Hematopoietic multipotent progenitor cell treated with erythropoietin and hydrocortisone succinate and interleukin-3 and kit ligand, for 6 days (in vitro differentiated cells): ENCODE measurements at regions not wholly inside any gene's neighbourhood (a gene's known extent, or its start where the extent isn't known, plus 50 kb on each side); places are given as distances from the start of the nearest gene placed in this dataset.
"Not testable (repeated sequence)": the region's sequence is repeated elsewhere in the genome, so short reads cannot be mapped to it uniquely, and the experiment has no call there.

Experiments used
- DNase-seq: peaks from one replicate; pipeline ENCODE4 v3.0.0-alpha.2; 2015

DNA sequence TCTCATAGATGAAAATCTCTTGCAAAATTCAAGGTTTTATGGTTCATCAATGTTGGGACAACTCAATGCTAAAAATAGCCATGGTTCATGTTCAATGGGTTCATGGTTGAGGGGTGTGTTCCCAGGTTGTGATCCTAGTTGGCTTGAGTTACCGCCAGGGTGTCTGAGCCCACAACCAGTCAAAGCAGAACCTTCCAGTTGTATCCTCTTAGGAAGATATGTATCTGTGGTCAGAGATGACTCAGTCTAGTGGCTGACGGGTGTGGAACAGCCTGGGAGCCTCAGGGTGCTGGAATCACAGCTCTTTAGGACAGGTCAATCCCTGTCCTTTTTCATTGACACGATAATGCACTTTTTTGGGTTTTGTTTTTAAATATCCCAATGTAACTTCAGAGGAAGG lies 192.3 kb upstream of the NR3C2 start:
- DNase-seq: no peak

- DNase-seq: no peak
Measured at GRCh38 chr4:148633720-148634119, 191.5 kb upstream of the NR3C2 start.

GRCh38 chr4:148632476-148632875 lies 190.3 kb upstream of the NR3C2 start:
- no peak for DNase-seq

DNA sequence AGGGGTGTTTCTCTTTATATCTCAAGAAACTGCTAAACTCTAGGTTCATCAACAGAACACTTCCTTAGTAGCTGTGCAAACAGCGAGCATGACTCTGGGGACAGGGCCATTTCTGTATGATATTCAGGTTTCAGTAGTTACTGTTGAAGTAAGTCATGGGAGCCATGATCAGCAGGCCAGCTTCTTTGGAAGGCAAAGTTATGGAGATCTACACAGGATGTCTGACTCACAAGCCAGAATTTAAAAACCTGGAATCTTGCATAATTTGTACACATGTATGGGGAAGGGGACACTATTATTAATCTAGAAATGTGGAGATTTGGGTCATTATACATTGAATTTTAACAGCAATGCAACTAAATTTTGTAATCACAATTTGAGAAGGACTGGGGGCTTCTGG lies 187.8 kb upstream of the NR3C2 start:
- no peak for DNase-seq

DNA sequence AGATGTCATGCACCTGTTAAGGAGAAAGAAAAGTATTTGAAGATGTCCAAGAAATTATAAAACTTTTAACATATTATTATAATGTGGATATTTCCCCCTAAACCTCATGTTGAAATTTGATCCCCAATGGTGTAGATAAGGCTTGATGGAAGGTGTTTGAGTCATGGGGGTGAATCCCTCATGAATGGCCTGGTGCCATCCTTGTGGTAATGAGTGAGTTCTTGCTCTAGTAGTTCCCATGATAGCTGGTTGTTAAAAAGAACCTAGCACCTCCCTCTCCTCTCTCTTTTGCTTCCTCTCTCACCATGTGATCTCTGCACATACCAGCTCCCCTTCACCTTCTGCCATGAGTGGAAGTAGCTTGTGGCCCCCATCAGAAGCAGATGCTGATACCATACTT lies 176.6 kb upstream of the NR3C2 start:
- DNase-seq: no peak

GRCh38 chr4:148608968-148609367 lies 166.8 kb upstream of the NR3C2 start:
- no peak for DNase-seq

GRCh38 chr4:148598418-148599207 lies 156.4 kb upstream of the NR3C2 start:
- not testable (repeated sequence) for DNase-seq

DNA sequence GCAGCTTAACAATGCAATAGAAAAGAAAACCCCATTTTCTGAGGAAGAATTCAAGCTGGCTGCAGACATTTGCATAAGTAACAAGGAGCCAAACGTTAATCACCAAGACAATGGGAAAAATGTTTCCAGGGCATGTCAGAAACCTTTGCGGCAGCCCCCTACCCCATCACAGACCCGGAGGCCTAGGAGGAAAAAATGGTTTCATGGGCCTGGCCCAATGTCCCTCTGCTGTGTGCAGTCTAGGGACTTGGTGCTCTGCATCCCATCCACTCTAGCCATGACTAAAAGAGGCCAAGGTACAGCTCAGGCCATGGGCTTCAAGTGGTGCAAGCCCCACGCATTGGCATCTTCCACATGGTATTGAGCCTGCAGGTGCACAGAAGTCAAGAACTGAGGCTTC lies 147.0 kb upstream of the NR3C2 start:
- no peak for DNase-seq

GRCh38 chr4:148575577-148575976 lies 133.4 kb upstream of the NR3C2 start:
- no peak for DNase-seq

- DNase-seq: no peak
Measured at GRCh38 chr4:148574911-148575310, 132.7 kb upstream of the NR3C2 start.

- no peak for DNase-seq
Measured at GRCh38 chr4:148574502-148574901, 132.3 kb upstream of the NR3C2 start.

- no peak for DNase-seq
Measured at GRCh38 chr4:148574066-148574465, 131.9 kb upstream of the NR3C2 start.

- DNase-seq: no peak
Measured at GRCh38 chr4:148573296-148573695, 131.1 kb upstream of the NR3C2 start.

GRCh38 chr4:148565801-148566200 lies 123.6 kb upstream of the NR3C2 start:
- DNase-seq: no peak

GRCh38 chr4:148563684-148564083 lies 121.5 kb upstream of the NR3C2 start:
- no peak for DNase-seq

DNA sequence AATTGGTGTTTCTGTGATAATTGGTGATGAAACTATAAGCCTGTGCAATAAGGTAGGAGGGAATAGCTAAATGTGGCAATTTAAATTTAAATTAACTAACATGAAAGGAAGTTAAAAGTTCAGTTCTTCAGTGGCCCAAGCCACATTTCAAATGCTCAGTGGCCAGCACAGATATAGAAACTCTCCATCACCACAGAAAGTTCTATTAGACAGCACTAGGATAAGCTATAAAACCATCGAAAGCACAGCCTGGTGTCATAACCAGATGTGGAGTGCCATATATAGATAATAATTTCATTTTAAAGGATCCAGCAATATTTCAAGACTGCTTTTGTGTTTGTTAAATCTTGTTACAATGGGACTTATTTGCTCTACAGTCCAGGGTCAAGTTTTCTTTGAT lies 119.3 kb upstream of the NR3C2 start:
- DNase-seq: no peak

DNA sequence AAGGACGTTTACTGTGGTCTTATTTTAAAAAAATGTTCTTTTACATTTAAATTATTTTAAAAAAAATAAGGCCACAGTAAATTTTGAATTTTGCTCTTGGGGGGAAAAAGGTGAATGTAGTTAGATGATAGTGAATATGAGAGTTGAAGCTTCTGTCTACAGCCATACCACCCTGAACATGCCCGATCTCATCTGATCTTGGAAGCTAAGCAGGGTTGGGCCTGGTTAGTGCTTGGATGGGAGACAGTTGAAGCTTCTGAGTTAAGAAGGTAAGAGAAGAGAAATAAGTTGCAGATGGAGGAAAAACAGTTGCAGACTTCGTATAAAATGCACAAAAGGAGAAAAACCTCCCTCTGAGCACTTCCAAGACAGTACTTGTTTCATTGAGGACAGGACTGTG lies 115.6 kb upstream of the NR3C2 start:
- DNase-seq: no peak

- DNase-seq: no peak
Measured at GRCh38 chr4:148550788-148551187, 108.6 kb upstream of the NR3C2 start.

GRCh38 chr4:148542922-148543623 lies 100.9 kb upstream of the NR3C2 start:
- no peak for DNase-seq

DNA sequence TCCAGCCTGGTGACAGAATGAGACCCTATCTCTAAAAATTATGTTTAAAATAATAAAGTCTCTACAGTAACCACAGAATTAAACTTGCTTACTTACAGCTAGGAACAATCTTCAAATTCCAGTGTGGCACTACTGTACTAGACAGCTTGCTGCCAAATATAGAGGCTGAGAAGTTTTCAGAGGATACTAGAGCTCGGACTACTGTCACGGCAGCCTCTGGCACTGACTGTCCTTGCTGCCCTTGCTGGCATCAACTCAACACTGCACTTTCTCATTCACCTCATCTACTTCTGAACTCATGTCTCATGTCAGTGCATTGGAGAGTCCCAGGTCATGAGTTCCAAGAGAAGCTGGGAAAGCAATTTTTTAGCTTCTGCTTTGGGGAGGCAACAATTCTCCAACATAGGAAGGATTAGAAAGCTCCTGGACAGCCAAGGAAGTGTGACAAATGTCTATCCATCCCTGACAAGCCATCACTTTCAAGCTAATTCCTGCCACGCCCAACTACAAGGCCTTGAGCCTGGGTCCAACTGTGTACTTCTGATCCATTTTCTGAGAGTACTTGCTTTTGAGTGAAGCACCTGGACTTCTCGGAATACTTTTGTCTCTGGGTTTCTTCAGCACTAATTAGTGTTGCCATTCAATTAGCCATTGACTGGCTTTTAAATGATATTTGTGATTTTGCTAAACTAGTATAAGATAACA lies 98.6 kb upstream of the NR3C2 start:
- DNase-seq: no peak

DNA sequence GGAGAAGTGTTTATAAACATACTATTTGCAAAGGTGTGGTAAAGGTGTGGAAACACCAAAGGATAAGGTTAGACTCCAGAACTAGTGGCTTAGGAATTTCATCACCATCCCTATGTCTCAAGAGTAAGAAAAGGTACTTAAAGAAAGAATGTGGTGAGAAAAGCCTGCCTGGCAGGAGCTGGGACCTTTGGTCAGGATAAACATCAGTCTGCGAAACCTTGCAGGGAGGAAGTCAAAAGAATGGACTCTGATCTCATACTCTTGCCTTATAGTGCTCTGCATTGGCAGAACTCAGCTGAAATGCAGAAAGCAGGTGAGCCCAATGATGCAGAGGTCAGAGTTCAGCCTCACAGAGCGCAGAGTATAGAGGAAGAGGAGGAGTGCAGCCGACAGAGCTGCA lies 97.2 kb upstream of the NR3C2 start:
- no peak for DNase-seq

GRCh38 chr4:148533851-148534250 lies 91.6 kb upstream of the NR3C2 start:
- not testable (repeated sequence) for DNase-seq

- DNase-seq: no peak
Measured at GRCh38 chr4:148530114-148530513, 87.9 kb upstream of the NR3C2 start.

DNA sequence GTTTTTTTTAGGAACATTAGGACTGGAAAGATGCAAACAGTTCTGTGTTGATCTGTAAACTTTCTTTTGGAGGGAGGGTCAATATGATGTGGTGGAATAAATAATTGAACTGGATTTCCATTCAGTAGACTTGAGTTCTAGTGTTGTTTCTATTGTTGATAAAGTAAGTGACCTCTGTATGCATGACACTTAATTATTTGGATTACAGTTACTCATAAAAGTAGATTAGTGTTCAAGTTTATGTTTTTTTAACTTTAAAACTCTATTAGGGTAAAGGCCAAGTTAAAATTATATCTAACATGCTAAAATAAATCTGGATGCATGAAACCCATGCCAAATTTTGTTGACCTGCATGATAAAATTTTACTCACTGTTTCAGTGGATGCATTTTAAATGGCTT lies 85.4 kb upstream of the NR3C2 start:
- no peak for DNase-seq
